GM18498 (cell line): ENCODE measurements at regions not wholly inside any gene's neighbourhood (a gene's known extent, or its start where the extent isn't known, plus 50 kb on each side); places are given as distances from the start of the nearest gene placed in this dataset.

ENCODE experiments used
- ATAC-seq: cut with Tn5 transposase; IDR thresholded peaks from one replicate; pipeline ENCODE4 v1.9.1; 2021; ENCODE audit warnings: mild to moderate bottlenecking, moderate library complexity; ENCODE audit not compliant: unreplicated experiment

DNA sequence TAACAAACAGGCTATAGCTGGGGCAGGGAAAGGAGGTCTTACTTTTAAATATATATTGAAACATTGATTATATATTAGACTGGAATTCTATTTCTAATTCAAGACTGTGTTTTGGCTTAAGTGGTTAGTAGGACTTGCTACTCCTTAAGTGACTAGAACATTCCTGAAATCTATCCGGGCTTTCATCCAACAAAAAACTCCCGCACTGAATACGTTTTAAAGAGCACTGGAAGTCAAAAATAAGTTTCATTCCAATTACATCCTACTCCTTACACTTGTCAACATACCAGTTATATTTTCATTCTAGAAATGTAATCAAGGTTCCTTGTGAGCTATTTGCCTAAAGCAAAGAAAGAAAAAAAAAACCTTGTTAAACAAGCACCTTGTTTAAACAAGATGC is 204.6 kb downstream of the SP3 start:
- no peak for ATAC-seq

DNA sequence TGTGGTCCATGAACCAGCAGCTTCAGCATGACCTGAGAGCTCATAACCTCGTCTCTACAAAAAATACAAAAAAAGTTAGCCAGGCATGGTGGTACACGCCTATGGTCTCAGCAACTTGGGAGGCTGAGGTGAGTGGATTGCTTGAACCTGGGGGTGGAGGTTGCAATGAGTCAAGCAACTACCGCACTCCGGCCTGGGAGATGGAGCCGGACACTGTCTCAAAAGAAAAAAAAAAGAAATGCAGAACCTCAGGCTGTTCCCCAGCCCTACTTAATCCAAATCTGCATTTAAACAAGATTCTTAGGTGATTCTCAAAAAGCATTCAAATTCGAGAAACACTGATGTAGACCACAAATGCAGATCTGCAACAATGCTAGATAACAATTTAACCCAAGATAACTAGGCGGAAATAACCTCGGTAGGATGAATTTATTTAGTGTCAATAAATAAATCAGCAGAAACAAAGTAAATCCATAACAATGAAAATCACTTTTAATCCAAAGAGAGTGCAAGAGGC is 203.5 kb downstream of the SP3 start:
- ATAC-seq = no peak

DNA sequence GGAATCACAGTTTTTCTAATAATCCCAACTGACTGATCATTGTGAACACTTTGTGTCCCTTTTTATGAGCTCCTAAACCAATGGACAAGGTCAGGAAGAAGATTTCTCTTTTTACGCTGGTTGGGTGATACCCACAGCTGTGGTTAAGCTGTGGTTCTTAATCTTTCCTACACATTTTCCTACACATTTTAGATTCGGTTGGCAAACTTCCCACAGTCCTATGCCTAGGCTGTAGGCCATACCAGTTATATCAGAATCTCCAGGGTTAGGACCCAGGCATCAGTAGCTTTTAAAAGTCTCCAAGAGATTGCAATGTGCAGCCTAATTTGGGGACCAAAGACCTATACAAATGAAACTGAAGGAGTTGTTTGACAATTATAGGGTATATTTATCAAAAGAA is 203.0 kb downstream of the SP3 start:
- no peak for ATAC-seq

DNA sequence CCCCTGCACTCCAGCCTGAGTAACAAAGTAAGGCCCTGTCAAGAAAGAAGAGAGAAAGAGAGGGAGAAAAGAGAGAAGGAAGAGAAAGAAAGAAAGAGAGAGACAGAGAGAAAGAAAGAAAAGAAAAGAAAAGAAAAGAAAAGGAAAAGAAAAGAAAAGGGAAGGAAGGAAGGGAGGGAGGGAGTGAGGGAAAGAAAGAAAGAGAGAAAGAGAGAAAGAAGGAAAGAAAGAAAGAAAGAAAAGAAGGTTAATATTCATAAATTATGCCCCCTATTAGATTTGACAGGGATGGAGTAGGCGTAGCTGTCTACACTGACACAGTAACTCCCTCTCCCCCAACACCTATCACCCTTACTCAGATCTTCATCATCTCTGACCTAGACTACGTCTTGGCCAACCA is 202.3 kb downstream of the SP3 start:
- no peak for ATAC-seq

DNA sequence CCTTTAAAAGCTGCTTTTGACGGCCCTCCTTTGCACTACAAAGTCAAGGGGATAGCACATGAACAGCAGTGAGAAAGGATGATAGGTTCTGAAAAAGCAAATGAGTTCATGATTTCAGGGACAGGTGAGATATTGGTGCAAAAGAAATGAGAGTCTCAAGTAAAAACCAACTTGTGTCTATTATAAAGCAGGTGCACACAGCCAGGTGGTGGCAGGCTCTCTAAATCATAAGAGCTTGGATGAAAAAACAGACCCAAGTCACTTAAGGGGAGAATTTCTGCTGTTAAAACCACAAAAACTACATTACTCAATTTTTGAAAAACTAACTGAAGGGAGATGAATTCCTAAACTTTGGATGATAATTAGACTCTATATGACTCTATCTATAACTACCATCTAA is 201.5 kb downstream of the SP3 start:
- no peak for ATAC-seq

DNA sequence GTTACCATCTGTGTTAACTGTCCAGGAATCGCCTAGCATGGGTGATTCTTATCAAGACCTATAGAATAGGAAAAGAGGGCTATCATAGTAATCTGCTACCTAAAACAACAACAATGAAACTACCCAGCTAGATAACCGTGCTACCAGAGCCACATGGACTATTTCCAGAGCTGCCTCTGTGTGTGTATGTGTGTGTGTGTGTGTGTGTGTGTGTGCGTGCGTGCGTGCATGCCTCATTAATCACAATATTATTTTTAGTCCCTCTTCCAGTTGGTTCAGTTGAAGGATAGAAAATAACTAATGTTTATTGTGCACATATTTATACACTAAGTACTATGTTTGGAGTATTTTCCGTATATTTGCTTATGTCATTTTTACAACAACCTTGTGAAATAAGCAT is 201.1 kb downstream of the SP3 start:
- ATAC-seq = no peak

DNA sequence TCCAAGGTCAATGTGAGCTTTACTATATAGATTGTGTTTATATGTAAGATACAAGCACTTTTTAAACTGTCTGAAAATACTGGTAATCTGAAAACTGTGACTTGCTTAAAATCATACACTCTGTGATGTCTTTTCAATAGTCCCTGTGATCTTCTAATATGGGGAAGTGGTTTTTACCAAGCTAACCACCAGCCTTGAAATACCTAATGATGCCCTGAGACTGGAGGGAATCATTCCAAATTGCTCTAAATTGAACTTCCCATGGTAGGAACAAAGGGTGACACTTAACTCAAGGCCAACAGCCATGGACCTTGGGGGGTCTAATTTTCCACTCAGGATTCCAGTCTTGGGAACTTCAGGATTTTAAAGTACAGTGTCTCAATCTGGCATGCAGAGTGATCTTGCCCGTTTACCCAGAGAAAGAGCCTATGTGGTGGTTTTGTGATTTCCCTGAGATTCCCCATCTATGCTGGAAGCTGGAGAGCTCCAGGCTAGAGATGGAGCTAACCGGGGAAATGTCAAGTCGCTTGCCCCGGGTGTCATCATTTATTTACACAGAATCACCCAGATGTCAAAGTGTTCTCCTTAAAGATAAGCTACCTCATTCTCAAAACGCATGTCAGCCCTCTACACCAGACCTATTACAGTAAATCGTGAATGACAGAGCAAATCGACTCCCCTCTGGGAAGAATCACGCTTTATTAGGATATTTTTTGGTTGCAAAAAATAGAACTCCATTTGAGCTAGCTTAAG is 198.5 kb downstream of the SP3 start:
- no peak for ATAC-seq

DNA sequence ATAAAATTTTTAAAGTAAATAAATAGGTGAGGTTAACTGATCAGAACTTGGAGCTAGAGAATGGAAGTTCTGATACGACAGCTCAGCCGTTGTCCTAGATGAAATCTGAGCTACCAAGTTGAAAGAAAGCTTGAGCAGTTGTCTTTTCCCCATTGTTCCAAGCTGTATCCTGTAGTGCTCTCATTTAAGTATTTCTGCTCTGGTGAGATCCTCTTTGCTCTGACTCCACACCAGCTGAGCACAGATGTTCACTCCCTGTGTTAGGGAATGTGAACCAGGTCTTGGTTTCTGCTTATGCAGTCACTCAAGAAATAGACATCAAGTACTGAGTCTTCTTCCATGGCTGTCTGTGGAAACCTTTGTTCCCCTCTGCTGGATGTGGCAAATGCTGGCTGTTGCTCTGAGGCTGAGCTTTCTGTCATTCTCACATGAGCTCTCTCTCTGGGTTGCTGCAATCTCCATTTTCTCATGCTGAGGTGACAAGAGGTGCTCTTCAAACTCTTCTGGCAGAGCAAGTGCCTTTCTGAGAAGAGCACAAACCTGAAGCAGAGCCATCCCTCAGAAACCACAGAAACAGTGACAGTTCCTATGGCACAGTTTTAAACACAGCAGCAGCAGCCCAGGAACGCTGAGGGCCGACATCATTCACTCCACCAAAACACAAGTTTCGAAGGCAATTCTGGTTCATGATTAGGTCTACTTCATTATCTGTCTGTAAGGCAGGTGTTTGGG is 194.1 kb downstream of the SP3 start:
- no peak for ATAC-seq

DNA sequence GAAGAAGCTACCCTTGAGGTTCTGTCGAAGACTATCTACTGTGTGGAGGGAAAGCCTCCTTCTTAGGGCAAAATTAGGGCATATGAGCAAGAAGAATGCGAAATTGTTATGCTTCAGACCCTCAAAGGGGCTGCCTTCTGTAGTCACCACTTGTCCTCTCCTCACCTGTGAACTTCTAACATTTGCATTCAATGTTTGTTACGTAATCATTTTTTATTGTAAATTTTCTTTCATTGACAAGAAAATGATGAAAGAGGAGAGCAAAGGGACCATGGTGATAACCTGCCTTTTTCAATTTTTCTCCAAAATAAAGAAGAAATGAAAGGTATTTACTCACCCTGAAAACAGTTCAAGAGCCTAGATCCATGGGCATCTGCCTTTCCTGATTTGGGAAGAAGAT is 193.0 kb downstream of the SP3 start:
- no peak for ATAC-seq

DNA sequence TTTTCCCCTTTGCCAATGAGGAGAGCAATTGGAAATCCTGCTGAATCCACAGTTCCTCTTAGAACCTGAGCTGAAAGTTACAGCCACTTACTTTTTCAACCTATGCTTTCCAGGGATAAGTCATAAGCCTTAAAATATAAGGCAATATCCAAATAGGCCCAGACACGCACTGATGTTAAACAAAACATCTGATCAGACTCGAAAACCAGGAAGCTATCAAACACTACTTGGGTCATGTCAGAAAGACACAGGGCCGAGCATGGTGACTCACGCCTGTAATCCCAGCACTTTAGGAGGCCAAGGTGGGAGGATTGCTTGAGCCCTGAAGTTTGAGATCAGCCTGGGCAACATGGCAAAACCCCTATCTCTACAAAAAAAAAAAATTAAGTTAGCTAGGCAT is 192.1 kb downstream of the SP3 start:
- ATAC-seq = no peak

DNA sequence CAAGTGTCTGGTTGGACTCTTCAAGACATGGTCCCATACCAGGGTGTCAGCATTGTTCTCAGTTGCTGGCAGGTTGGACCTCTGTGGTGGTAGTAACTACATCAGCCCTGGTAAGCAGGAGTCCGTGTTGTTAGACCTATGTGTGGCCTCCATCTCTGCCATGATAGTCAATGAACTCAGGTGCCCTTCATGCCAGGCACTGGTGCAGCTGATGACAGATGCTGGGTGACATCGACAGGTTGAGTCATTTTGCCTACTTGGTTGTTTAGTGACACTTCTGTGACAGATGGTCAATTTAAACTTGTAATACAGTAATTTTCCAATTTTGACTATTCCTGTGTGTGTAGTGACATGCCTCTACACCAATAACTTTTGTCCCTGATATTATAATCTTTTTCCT is 189.7 kb downstream of the SP3 start:
- no peak for ATAC-seq

DNA sequence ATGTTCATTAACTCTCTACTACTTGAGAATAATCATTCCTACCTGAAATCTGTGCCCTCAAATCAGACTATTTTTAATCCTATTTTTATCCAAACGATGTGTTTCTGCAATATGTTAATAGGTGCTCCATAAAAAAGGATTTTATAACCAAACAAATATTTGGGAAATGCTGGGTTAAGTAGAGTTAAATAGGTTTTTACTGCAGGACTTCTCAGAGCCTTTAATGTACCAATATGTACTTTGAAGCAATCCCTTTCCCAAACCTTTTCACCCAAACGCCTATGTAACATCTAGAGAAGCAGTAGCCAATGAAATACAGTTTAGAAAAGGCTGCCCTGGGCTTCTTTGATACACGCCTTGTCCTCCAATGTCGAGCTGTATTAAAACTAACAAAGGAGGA is 182.5 kb downstream of the SP3 start:
- ATAC-seq = no peak

DNA sequence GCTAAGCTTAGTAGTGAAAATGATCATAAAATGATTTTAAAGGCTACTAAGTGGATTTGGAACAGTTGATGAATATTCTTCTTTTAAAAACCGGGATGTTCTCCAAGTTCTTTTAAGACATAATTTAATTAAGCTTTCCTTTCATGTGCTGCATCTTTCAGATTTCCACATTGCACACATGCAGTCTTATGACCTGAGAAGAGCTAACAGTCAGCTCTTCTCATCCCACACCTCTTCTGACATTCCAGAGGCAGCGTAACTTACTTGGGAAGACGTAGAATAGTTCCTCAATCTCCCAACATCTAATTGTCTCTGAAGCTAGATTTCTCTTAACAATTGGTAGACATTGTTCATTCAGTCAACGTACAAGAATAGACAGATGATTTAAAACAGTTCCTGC is 181.8 kb downstream of the SP3 start:
- no peak for ATAC-seq

DNA sequence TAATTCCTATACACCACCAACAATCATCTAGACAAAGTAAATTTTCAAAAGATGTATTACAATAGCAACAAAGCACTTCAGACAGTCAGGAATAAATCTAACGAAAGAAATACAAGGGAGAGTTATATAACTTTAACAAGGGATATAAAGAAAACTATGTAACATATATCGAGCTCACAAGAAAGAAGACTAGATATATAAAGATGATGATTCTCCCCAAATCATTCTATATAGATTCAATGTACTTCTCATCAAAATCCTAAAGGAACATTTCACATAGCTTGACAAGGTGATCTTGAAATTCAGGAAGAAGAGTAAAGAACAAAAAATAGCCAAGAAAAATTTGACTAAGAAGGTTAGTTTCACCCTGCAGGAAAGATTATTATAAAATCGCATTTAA is 179.4 kb downstream of the SP3 start:
- no peak for ATAC-seq

DNA sequence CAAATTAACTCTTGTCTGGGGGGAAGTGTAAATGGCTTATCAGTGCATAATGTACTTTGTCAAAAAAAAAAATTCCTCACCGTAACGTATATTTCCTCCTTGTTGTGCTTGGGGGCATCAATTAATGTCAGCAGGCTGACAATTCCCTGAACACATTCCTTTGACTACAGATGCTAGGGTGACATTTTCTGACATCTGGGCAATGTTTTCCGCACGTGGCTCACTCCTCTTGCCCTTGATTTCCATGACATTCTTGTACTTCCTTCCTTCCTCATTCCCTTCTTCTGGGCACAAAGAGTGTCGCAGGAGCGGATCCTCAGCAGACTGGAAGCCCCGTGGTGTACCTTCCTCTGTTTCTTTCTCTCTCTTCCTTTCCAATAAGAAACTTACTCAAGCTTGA is 173.7 kb downstream of the SP3 start:
- no peak for ATAC-seq

DNA sequence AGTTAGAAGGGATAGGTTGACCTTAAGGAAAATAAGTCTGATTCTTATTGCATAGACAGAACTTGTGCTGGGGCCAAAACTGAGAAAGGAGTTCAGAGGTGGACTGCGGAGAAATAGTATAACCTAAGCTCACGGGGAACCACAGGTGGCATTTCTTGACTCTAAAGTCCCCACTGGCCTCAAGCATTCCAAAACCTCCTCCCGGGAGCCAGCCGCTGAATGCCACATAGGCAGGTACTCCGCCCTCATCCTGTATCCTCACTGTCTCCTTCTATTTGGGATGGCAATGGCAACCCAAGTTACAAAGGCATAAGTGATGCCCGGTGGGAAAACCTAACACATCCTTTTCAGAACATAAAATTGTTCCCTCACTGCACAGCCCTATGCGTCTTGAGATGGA is 173.0 kb downstream of the SP3 start:
- no peak for ATAC-seq

DNA sequence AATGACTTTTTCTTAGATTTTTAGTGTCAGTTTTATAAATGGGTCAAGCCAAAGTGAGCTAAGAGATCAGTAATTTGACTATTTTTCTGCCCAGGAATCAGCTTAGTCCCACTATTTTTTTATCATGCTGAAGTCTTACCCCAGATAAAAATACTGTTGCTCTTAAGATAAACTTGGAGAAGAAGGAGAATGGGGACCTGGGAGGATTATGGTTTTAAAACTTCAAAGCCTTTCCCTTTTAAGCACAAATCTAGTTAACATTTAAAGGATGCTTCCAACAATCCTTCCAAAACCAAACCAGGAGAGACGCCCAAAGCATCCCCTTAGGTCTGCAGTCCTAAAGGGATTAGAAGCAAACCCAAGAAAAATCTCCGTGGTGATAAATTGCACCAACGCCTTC is 172.4 kb downstream of the SP3 start:
- ATAC-seq = no peak

DNA sequence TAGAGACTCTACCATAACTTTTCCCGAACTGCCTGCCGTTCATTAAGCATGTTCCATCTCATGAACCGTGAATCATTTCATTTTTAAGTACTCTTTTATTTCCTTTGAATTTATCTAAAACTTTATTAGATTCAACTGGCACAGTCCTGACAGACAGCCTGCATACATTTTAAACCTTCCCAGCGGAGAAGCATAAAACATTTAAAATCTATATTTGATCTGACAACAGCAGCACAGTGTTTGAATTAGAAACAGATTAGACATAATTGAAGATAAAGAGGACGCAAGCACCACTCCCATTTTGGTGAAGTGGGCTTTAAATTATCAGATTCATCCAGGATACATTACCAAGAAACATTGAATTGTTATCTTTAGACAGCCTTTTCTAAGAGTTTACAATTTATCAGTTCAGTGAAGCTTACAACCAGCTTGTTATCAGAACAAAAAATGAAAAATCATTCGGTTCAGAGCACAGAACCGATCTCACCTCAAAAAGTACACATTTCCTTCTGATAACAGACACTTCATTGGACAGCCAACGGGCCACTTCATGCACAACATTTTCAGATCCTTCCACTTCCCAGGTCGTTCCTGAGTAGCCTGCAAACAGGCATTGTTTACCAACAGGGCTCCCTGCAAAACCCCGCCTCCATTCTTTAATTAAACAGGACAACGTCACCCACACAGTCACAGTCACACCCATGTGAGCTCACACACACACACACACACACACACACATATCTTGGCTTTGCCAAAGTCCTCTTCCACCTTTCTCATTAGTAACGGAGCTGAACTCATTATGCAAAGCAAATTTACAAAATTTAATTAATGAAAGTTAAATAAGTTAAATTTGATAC is 171.2 kb downstream of the SP3 start:
- no peak for ATAC-seq

DNA sequence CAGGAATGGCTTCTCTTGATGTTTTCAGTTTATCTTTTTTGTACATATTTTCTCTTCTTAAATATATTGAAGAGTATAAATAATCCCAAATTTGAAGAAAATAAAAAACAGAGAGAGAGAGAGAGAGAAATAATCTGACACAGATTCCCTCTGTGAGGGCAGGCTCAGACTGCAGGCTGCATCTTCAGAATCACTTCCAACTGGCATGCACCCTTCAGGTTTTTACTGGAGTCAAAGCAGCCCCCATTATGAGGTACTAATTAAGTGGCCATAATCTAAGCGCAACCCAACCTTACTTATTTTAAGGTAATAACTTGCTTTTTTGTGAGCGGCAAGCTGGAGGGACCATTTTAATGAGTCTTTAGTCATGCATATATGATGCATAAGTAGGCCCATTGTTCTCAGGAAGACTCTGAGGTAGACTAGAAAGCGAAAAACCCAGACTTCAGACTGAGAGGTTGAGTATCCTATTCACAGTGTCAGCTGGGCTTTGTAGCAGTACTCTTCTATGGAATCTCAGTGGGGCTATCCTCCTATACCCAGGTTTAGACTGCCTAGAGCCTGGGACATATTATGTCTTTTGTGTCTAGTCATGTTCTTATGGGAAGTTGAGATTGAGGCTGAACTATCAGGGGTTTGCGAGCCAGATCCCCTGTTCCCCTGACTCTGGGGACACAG is 167.4 kb downstream of the SP3 start:
- no peak for ATAC-seq

DNA sequence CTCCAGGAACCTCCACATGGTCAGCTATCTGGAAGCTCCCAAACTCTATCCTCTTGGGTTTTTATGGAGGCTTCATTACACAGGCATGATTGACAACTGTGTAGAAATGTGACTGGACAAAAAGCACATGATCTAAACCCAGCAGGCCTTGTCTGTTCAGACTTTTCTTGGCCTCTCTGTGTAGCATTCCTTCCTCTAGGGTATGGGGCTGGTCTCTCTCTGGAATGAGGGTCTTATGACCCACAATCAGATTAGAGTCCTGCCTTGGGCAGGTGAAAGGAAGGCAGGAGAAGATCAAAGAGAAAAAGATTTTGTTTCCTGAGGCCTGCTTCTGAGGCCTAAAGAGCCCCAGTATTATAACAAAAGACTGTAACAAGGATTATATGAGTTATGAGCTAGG is 162.7 kb downstream of the SP3 start:
- no peak for ATAC-seq

DNA sequence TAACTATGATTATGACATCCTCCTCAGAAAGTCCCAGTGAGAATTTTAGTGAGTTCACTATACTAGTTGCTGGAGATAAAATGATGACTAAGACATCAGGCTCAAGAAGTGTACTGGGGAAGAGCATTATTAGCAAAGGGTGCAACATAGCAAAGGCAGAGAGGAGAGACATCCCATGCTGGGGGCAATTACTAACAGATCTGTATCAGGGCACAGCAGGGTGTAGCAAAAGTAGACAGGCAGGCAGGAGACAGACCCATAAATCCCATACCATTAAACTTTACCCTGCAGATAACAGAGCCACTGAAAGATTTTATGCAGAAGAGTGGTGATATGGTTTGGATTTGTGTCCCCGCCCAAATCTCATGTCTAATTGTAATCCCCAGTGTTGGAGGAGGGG is 161.7 kb downstream of the SP3 start:
- no peak for ATAC-seq
